Body of pancreas (tissue), 4 donors: ENCODE measurements at regions not wholly inside any gene's neighbourhood (a gene's known extent, or its start where the extent isn't known, plus 50 kb on each side); places are given as distances from the start of the nearest gene placed in this dataset.

Source experiments
- ATAC-seq: fragments of 150-250 bp; one replicate; pipeline ENCODE4 v1.9.1; 2016
- DNase-seq, 4 donors: peaks; one replicate each; pipeline ENCODE4 v3.0.0-alpha.2; 2019
- H3K27ac ChIP-seq, 4 donors: fragments of 200-600 bp; sonication (generic); 1 replicate in 3 of 4; 2 replicates in 1 of 4; pipeline versions ENCODE4 v1.5.1 to v1.6.1; 2016 to 2019; ENCODE audit warnings: mild to moderate bottlenecking in 1 of 4, mixed read lengths in 1 of 4, moderate library complexity in 1 of 4
- H3K27me3 ChIP-seq, 2 donors: fragments of 200-600 bp; sonication (generic); one replicate each; pipeline ENCODE4 v1.6.0; 2016; ENCODE audit warnings: mild to moderate bottlenecking in 1 of 2
- H3K36me3 ChIP-seq, 2 donors: fragments of 200-600 bp; sonication (generic); replicated peaks in 1 of 2; 2 replicates each; pipeline ENCODE4 v1.5.1; 2016; ENCODE audit warnings: low read depth in 2 of 2; ENCODE audit not compliant: insufficient read depth in 1 of 2
- H3K4me1 ChIP-seq: fragments of 200-600 bp; sonication (generic); one replicate; pipeline ENCODE4 v1.6.0; 2016
- H3K4me3 ChIP-seq, 2 donors: fragments of 200-600 bp; sonication (generic); 1 replicate in 1 of 2; 2 replicates in 1 of 2; pipeline ENCODE4 v1.5.1; 2016 to 2019
- H3K9me3 ChIP-seq, 3 donors: fragments of 200-600 bp; sonication (generic); 1 replicate in 2 of 3; 2 replicates in 1 of 3; pipeline ENCODE4 v1.5.1; 2016
- CTCF ChIP-seq, 7 experiments: fragments of 450-650 bp in 4 of 7; fragments of 200-600 bp in 3 of 7; sonication (generic) in 3 of 7; IDR thresholded peaks; one replicate each; pipeline ENCODE4 v1.5.1; 2016 to 2019; ENCODE audit warnings: antibody characterized with exemption in 7 of 7
- POLR2A ChIP-seq, 3 donors: fragments of 450-650 bp; IDR thresholded peaks; one replicate each; pipeline ENCODE4 v1.6.1; 2016; ENCODE audit warnings: antibody characterized with exemption in 3 of 3, mild to moderate bottlenecking in 2 of 3
- WGBS, 2 donors: methylation state at CpG; one replicate each; pipeline ENCODE4 v1.1.5; 2017; 5-methylcytosine and 5-hydroxymethylcytosine counted together
- intact Hi-C: fragments of 100-400 bp; cut with DNase I; formaldehyde crosslinking; loops from one replicate; pipeline ENCODE4 v1.15.1; 2023

DNA sequence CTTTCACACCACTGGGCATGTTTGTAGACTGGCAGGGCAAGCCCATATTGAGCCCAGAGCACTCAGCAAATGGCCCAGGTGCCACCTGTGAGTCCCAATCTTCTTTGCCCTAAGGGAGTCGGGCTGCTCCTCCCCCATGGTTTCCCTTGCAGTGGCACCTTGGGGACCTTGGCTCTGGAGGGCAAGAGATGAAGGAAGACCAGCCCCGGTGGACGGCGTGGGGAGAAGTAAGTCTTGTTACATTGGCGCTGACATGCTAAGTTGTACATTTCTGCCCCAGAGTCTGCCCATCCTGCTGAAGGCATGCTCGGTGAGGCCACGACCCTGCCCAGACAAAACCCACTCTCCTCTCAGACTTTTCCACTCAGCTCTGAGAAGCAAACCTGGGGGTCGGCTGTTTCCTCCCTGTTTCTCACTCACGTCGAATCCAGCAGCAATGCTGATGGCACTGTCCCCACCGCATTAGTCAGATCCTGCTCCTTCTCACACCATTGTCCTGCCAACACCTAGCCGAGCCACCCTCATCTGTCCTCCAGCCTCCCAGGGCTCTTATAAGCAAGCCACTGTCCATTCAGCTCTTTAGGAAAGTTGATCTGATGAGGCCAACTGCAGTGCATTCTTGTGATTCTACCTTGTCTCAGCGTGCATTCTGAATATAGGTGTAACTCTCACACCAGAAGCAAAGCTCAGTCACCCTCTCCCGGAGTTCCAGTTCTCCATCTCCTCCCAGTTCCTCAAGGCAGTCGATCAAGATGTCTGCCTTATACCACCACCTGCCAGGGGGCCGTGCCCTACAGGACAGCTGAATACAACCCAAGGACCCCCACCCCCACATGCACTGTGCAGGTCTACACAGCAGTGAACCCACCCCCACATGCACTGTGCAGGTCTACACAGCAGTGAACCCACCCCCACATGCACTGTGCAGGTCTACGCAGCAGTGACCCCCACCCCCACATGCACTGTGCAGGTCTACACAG, 827.1 kb downstream of the TBC1D22A start:
- intact Hi-C loops: loop anchor here (10.0 kb wide), 1 partner anchor 1975 kb away; no protein-coding TSS in a partner anchor
- no peak for DNase-seq
- H3K4me1 ChIP-seq: no peaks in the 10 kb centered on the region

DNA sequence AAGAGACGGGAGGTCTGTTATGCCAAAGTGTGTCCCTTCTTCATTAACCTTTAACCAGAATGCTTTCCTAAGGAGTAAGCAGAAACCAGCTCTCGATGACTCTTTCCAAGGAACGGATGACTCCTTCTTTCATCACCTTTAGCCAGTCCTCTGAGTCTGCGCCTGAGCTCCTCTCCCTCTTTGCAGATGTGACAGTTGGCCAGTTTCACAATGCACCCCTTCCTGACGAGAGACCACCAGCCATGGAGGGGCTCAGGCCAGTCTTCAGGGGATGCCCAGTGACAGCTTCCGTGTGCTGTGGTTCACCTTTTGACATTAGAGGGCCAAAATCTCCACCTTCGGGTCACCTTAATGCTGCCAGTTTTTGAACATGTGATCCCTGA, 826.1 kb downstream of the TBC1D22A start:
- ATAC-seq (no peak), DNase-seq (no peak)
- H3K27me3 ChIP-seq: no peaks in the 10 kb centered on the region
- WGBS, 2 donors: 53 to 68% methylated on average over 7 of the region's 7 CpGs
- TF ChIP-seq POLR2A (IDR thresholded peaks at IDR 0.05) (no peak), CTCF (IDR thresholded peaks at IDR 0.05) (no peak)
- no peaks in the 10 kb centered on the region for H3K9me3 ChIP-seq
- intact Hi-C loops: no loop called here
- no peaks in the 10 kb centered on the region for H3K4me1 ChIP-seq
- H3K36me3 ChIP-seq: no peaks in the 10 kb centered on the region
- no peak overlapping the region for H3K4me3 ChIP-seq
- H3K27ac ChIP-seq: no peak overlapping the region

More for the DNA sequence above, 827.1 kb downstream of the TBC1D22A start:
- no peak overlapping the region for H3K4me3 ChIP-seq
- 69 to 70% methylated on average over 17 of the region's 17 CpGs for WGBS, 2 donors
- no peak for TF ChIP-seq POLR2A (IDR thresholded peaks at IDR 0.05)
- TF ChIP-seq CTCF (IDR thresholded peaks at IDR 0.05): no peak
- H3K27ac ChIP-seq: no peak overlapping the region
- H3K27me3 ChIP-seq: no peaks in the 10 kb centered on the region
- ATAC-seq: no peak
- H3K9me3 ChIP-seq: no peaks in the 10 kb centered on the region
- H3K36me3 ChIP-seq: no peaks in the 10 kb centered on the region

GRCh38 chr22:47587861-47588577, 825.6 kb downstream of the TBC1D22A start:
- peaks cover 0 to 3% (median 0%) of the 10 kb centered on the region in 3 donors for H3K9me3 ChIP-seq
- no peaks in the 10 kb centered on the region for H3K27me3 ChIP-seq
- no peaks in the 10 kb centered on the region for H3K4me1 ChIP-seq
- ATAC-seq (no peak), DNase-seq (no peak)
- intact Hi-C loops: no loop called here
- H3K27ac ChIP-seq: no peak overlapping the region
- no peaks in the 10 kb centered on the region for H3K36me3 ChIP-seq
- TF ChIP-seq POLR2A (IDR thresholded peaks at IDR 0.05) (no peak), CTCF (IDR thresholded peaks at IDR 0.05) (no peak)
- WGBS, 2 donors: 61 to 63% methylated on average over 9 of the region's 9 CpGs
- H3K4me3 ChIP-seq: no peak overlapping the region

GRCh38 chr22:47587361-47587760, 824.9 kb downstream of the TBC1D22A start:
- WGBS, 2 donors: 69 to 71% methylated on average over 5 to 7 of the region's 7 CpGs
- intact Hi-C loops: no loop called here
- no peak for DNase-seq
- TF ChIP-seq CTCF (IDR thresholded peaks at IDR 0.05) (no peak), POLR2A (IDR thresholded peaks at IDR 0.05) (no peak)
- H3K27ac ChIP-seq: no peak overlapping the region
- no peaks in the 10 kb centered on the region for H3K27me3 ChIP-seq
- no peak overlapping the region for H3K4me3 ChIP-seq
- no peak for ATAC-seq
- H3K9me3 ChIP-seq: peaks cover 0 to 3% (median 0%) of the 10 kb centered on the region in 3 donors
- no peaks in the 10 kb centered on the region for H3K36me3 ChIP-seq
- no peaks in the 10 kb centered on the region for H3K4me1 ChIP-seq
